Endothelial cell of umbilical vein (primary cell): ENCODE measurements at regions not wholly inside any gene's neighbourhood (a gene's known extent, or its start where the extent isn't known, plus 50 kb on each side); places are given as distances from the start of the nearest gene placed in this dataset.

Experiments
- BruUV-seq: library from RNA; stranded (reverse); fragments of 400-500 nt; replicated peaks from 2 replicates; lab custom pipeline; 2021; lab: Mats Ljungman, UMichigan
- CTCF ChIA-PET: fragments of 300-600, 350-600 bp; sonication (Branson Sonifier 250); formaldehyde crosslinking; loops from one replicate; lab custom pipeline; 2021; ENCODE audit warnings: antibody characterized with exemption, inconsistent platforms; lab: Charles Lee
- POLR2A ChIA-PET: fragments of 300-600, 350-600 bp; sonication (Branson Sonifier 250); formaldehyde crosslinking; loops from one replicate; lab custom pipeline; 2021; ENCODE audit warnings: antibody characterized with exemption, inconsistent platforms; lab: Charles Lee
- DNase-seq: peaks from one replicate; pipeline ENCODE4 v3.0.0-alpha.2; 2011; ENCODE audit warnings: low read depth, low spot score
- FAIRE-seq: peaks from 2 replicates; lab custom pipeline; 2011; peaks lifted over from hg19 to GRCh38; lab: Jason Lieb, UNC
- H2AFZ ChIP-seq: 2 replicates; pipeline ENCODE4 v1.6.0; 2012; ENCODE audit warnings: low read depth, low read length, control low read depth, inconsistent platforms
- H3K27ac ChIP-seq: 2 replicates; pipeline ENCODE4 v1.5.1; 2011; ENCODE audit warnings: low read depth, mild to moderate bottlenecking, control low read depth, low read length, moderate library complexity; ENCODE audit not compliant: insufficient read depth
- H3K27me3 ChIP-seq, 2 experiments: 2 replicates each; pipeline versions ENCODE4 v1.6.0 to v1.6.1; 2011; ENCODE audit warnings: low read length in 2 of 2, mixed read lengths in 1 of 2; ENCODE audit not compliant: control insufficient read depth in 2 of 2, insufficient read depth in 2 of 2
- H3K36me3 ChIP-seq, 2 experiments: 2 replicates in 1 of 2; 3 replicates in 1 of 2; pipeline ENCODE4 v1.5.1; 2011; ENCODE audit warnings: low read length in 2 of 2, mild to moderate bottlenecking in 1 of 2, moderate library complexity in 1 of 2; ENCODE audit not compliant: control insufficient read depth in 2 of 2, insufficient read depth in 2 of 2; ENCODE audit errors: extremely low read depth in 1 of 2
- H3K4me1 ChIP-seq: 3 replicates; pipeline ENCODE4 v1.5.1; 2011; ENCODE audit warnings: mild to moderate bottlenecking, low read length; ENCODE audit not compliant: control insufficient read depth, insufficient read depth; ENCODE audit errors: extremely low read depth
- H3K4me2 ChIP-seq: 2 replicates; pipeline ENCODE4 v1.6.1; 2011; ENCODE audit warnings: low read length, control low read depth, mixed read lengths; ENCODE audit not compliant: insufficient read depth
- H3K4me3 ChIP-seq, 3 experiments: fragments of 200-600 bp in 1 of 3; sonication (generic), shearing (Covaris generic) in 1 of 3; replicated peaks in 1 of 3; 2 replicates each; pipeline ENCODE4 v1.5.1; 2011 to 2016; ENCODE audit warnings: control low read depth in 3 of 3, low read length in 3 of 3, mild to moderate bottlenecking in 2 of 3, inconsistent platforms in 1 of 3, low read depth in 1 of 3, moderate library complexity in 1 of 3; ENCODE audit not compliant: insufficient read depth in 1 of 3
- H3K79me2 ChIP-seq: 2 replicates; pipeline ENCODE4 v1.6.0; 2012; ENCODE audit warnings: low read length, inconsistent platforms; ENCODE audit not compliant: control insufficient read depth, insufficient read depth
- H3K9ac ChIP-seq: replicated peaks from 2 replicates; pipeline ENCODE3; 2011; ENCODE audit warnings: low read length, control low read depth; ENCODE audit not compliant: insufficient read depth; ENCODE audit errors: extremely low read depth
- H3K9me1 ChIP-seq: replicated peaks from 3 replicates; pipeline ENCODE4 v1.6.0; 2011; ENCODE audit warnings: mild to moderate bottlenecking, low read length; ENCODE audit not compliant: control insufficient read depth, insufficient read depth; ENCODE audit errors: extremely low read depth
- H3K9me3 ChIP-seq: replicated peaks from 2 replicates; pipeline ENCODE4 v1.5.1; 2012; ENCODE audit warnings: low read length, inconsistent platforms; ENCODE audit not compliant: control insufficient read depth, insufficient read depth
- H4K20me1 ChIP-seq: replicated peaks from 2 replicates; pipeline ENCODE3; 2011; ENCODE audit warnings: mild to moderate bottlenecking, low read length; ENCODE audit not compliant: control insufficient read depth, insufficient read depth; ENCODE audit errors: extremely low read depth
- EZH2 ChIP-seq: IDR thresholded peaks from 2 replicates; pipeline ENCODE4 v1.6.1; 2012; ENCODE audit warnings: borderline replicate concordance, low read depth, mild to moderate bottlenecking, moderate library complexity, low read length, inconsistent platforms; ENCODE audit not compliant: severe bottlenecking
- FOS ChIP-seq: IDR thresholded peaks from 2 replicates; pipeline ENCODE4 v1.6.1; 2011; ENCODE audit warnings: mild to moderate bottlenecking, low read length, moderate library complexity, borderline replicate concordance; ENCODE audit not compliant: insufficient read depth
- GATA2 ChIP-seq: IDR thresholded peaks from 2 replicates; pipeline ENCODE4 v1.7.0; 2011; ENCODE audit warnings: low read depth, mild to moderate bottlenecking, moderate library complexity, mixed read lengths, low read length; ENCODE audit not compliant: insufficient read length, insufficient read depth
- JUN ChIP-seq: IDR thresholded peaks from 2 replicates; pipeline ENCODE4 v1.6.1; 2011; ENCODE audit warnings: borderline replicate concordance, low read depth; ENCODE audit not compliant: insufficient read length, insufficient read depth
- MYC ChIP-seq: IDR thresholded peaks from one replicate; pipeline ENCODE4 v1.6.1; 2011; ENCODE audit warnings: mild to moderate bottlenecking, low read depth, low read length
- POLR2A ChIP-seq: IDR thresholded peaks from 2 replicates; pipeline ENCODE4 v1.6.1; 2012; ENCODE audit warnings: low read depth, mild to moderate bottlenecking, control low read depth, low read length
- POLR2AphosphoS5 ChIP-seq: IDR thresholded peaks from 2 replicates; pipeline ENCODE4 v1.6.1; 2012; ENCODE audit warnings: low read depth, mild to moderate bottlenecking, control low read depth, low read length, moderate library complexity; ENCODE audit not compliant: insufficient read depth
- dilution Hi-C: fragments of 300-500 bp; cut with MboI; formaldehyde crosslinking; loops from one replicate; pipeline ENCODE4 v1.15.0; 2019; ENCODE audit warnings: low sequenced_read_pairs; ENCODE audit not compliant: extremely low pct_ligation_motif_present
- intact Hi-C: fragments of 100-400 bp; cut with micrococcal nuclease; formaldehyde crosslinking; loops from one replicate; pipeline ENCODE4 v1.10.0; 2022
- TF ChIP-seq, protein P1 (sequence below): IDR thresholded peaks from 2 replicates; pipeline ENCODE4 v1.6.1; 2011; ENCODE audit not compliant: insufficient read depth, insufficient read length
- TF ChIP-seq, protein P2 (sequence below), 2 donors: IDR thresholded peaks; 1 replicate in 1 of 2; 2 replicates in 1 of 2; pipeline ENCODE4 v1.5.1; 2011; ENCODE audit warnings: low read length in 2 of 2, mild to moderate bottlenecking in 2 of 2, moderate library complexity in 2 of 2, control low read depth in 1 of 2, inconsistent platforms in 1 of 2, low read depth in 1 of 2; ENCODE audit not compliant: insufficient read depth in 1 of 2; ENCODE audit errors: extremely low read depth in 1 of 2

DNA sequence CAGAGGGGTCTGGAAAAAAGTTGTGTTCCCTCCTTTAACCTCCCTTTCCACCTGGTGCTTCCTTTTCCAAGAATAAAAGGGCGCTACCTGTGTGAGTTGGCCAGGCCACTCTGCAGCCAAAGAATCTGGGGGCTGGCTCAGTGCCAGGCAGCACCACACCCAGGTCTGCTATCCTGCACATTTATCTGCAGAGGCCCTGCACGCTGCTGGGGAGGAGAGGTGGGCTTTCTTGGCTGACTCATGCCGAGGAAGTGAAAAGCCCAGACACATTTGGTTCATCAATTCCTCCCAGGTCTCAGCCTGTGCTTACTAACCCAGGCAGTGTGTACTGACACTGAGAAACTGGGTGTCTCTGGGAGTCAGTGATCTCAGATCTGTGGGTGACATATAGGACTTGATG is 79.8 kb upstream of the F3 start:
- no peaks in the 10 kb centered on the region for H3K9me1 ChIP-seq
- H3K4me1 ChIP-seq, result no peaks in the 10 kb centered on the region
- no peaks in the 10 kb centered on the region for H3K36me3 ChIP-seq
- no peak overlapping the region for H3K4me2 ChIP-seq
- no peak overlapping the region for H3K9ac ChIP-seq
- ChIA-PET POLR2A (no interaction called here), CTCF (no interaction called here)
- H2AFZ ChIP-seq, result no peak overlapping the region
- DNase-seq, result no peak
- H4K20me1 ChIP-seq, result no peaks in the 10 kb centered on the region
- intact Hi-C loops (no loop called here), dilution Hi-C loops (no loop called here)
- FAIRE-seq, result no peak
- H3K4me3 ChIP-seq, result no peak overlapping the region
- no TSS peak for BruUV-seq
- TF ChIP-seq, protein P1, sequence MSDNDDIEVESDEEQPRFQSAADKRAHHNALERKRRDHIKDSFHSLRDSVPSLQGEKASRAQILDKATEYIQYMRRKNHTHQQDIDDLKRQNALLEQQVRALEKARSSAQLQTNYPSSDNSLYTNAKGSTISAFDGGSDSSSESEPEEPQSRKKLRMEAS, result no peak
- no peak for TF ChIP-seq JUN
- TF ChIP-seq, protein P2, sequence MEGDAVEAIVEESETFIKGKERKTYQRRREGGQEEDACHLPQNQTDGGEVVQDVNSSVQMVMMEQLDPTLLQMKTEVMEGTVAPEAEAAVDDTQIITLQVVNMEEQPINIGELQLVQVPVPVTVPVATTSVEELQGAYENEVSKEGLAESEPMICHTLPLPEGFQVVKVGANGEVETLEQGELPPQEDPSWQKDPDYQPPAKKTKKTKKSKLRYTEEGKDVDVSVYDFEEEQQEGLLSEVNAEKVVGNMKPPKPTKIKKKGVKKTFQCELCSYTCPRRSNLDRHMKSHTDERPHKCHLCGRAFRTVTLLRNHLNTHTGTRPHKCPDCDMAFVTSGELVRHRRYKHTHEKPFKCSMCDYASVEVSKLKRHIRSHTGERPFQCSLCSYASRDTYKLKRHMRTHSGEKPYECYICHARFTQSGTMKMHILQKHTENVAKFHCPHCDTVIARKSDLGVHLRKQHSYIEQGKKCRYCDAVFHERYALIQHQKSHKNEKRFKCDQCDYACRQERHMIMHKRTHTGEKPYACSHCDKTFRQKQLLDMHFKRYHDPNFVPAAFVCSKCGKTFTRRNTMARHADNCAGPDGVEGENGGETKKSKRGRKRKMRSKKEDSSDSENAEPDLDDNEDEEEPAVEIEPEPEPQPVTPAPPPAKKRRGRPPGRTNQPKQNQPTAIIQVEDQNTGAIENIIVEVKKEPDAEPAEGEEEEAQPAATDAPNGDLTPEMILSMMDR (IDR thresholded peaks at IDR 0.05; ENCODE audit: extremely low read depth in 1 of 2, insufficient read depth in 1 of 2, low read depth in 1 of 2, low read length in 2 of 2), result no peak
- no peak for TF ChIP-seq FOS
- TF ChIP-seq POLR2AphosphoS5, result no peak
- no peak for TF ChIP-seq EZH2
- no peak for TF ChIP-seq GATA2
- no peak for TF ChIP-seq POLR2A
- no peak for TF ChIP-seq MYC
- no peaks in the 10 kb centered on the region for H3K9me3 ChIP-seq
- no peaks in the 10 kb centered on the region for H3K79me2 ChIP-seq
- peaks cover 0 to 2% of the 10 kb centered on the region in 2 experiments for H3K27me3 ChIP-seq
- no peak overlapping the region for H3K27ac ChIP-seq
